ENCODE measurements at regions not wholly inside any gene's neighbourhood (a gene's known extent, or its start where the extent isn't known, plus 50 kb on each side); places are given as distances from the start of the nearest gene placed in this dataset.

- TF ChIP-seq, protein P1, sequence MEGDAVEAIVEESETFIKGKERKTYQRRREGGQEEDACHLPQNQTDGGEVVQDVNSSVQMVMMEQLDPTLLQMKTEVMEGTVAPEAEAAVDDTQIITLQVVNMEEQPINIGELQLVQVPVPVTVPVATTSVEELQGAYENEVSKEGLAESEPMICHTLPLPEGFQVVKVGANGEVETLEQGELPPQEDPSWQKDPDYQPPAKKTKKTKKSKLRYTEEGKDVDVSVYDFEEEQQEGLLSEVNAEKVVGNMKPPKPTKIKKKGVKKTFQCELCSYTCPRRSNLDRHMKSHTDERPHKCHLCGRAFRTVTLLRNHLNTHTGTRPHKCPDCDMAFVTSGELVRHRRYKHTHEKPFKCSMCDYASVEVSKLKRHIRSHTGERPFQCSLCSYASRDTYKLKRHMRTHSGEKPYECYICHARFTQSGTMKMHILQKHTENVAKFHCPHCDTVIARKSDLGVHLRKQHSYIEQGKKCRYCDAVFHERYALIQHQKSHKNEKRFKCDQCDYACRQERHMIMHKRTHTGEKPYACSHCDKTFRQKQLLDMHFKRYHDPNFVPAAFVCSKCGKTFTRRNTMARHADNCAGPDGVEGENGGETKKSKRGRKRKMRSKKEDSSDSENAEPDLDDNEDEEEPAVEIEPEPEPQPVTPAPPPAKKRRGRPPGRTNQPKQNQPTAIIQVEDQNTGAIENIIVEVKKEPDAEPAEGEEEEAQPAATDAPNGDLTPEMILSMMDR (IDR thresholded peaks at IDR 0.05; ENCODE audit: poor library complexity), result no peak
- TF ChIP-seq EZH2 (IDR thresholded peaks at IDR 0.05; ENCODE audit: borderline replicate concordance) (no peak), EZH2phosphoT487 (IDR thresholded peaks at IDR 0.05; ENCODE audit: low read depth, severe bottlenecking, unreplicated experiment) (no peak)
Measured at GRCh38 chr2:107635883-107636282, 190.8 kb upstream of the RGPD4 start.

Data from hepatocyte (in vitro differentiated cells).